ENCODE measurements at regions not wholly inside any gene's neighbourhood (a gene's known extent, or its start where the extent isn't known, plus 50 kb on each side); places are given as distances from the start of the nearest gene placed in this dataset.

DNA sequence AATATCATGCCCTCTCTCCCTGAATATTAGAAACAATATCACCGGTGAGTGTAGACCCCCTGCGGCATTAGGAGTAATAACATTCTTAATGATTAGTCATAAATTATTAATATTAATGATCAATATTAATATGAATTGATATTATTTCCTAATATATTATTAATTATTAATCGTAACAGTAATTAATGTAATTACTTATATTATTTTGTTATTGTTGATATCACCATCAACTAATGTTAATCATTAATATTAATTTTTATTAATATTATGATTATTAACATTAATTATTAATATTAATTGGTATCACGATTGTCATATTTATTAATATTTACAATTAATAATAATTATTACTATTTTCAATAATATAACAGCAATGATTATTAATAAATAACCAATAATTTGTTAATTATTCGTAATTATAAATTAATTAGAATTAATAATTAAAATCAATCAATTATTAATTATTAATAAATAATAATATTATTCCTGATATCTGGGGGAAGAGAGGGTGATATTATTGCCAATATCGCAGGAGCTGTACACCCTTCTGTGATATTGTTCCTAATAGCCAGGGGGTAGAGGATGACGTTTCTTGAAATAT lies 528.8 kb upstream of the PCDH20 start:
- H3K79me2 ChIP-seq (ENCODE audit: control insufficient read depth, low read length) = no peaks in the 10 kb centered on the region
- no peaks in the 10 kb centered on the region for H3K36me3 ChIP-seq (ENCODE audit: control insufficient read depth, low read length)
- H3K27ac ChIP-seq (ENCODE audit: low read depth, low read length) = no peak overlapping the region
- no peaks in the 10 kb centered on the region; the same call in 1 of the 2 replicates for H3K9me2 ChIP-seq (replicated peaks; ENCODE audit: control insufficient read depth, low read length)
- no peak overlapping the region for H3K4me2 ChIP-seq (ENCODE audit: low read length)
- H3K27me3 ChIP-seq (ENCODE audit: control insufficient read depth, low read length) = no peaks in the 10 kb centered on the region
- TF ChIP-seq EZH2phosphoT487 (IDR thresholded peaks at IDR 0.05; ENCODE audit: borderline replicate concordance, low read length) = no peak
- TF ChIP-seq, protein P1, sequence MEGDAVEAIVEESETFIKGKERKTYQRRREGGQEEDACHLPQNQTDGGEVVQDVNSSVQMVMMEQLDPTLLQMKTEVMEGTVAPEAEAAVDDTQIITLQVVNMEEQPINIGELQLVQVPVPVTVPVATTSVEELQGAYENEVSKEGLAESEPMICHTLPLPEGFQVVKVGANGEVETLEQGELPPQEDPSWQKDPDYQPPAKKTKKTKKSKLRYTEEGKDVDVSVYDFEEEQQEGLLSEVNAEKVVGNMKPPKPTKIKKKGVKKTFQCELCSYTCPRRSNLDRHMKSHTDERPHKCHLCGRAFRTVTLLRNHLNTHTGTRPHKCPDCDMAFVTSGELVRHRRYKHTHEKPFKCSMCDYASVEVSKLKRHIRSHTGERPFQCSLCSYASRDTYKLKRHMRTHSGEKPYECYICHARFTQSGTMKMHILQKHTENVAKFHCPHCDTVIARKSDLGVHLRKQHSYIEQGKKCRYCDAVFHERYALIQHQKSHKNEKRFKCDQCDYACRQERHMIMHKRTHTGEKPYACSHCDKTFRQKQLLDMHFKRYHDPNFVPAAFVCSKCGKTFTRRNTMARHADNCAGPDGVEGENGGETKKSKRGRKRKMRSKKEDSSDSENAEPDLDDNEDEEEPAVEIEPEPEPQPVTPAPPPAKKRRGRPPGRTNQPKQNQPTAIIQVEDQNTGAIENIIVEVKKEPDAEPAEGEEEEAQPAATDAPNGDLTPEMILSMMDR (IDR thresholded peaks at IDR 0.05; ENCODE audit: low read depth, low read length, poor library complexity, severe bottlenecking) = no peak
- no peak overlapping the region for H3K4me3 ChIP-seq (ENCODE audit: low read length)
- H3K4me1 ChIP-seq (ENCODE audit: control insufficient read depth, low read length) = no peaks in the 10 kb centered on the region
- no peaks in the 10 kb centered on the region for H4K20me1 ChIP-seq (ENCODE audit: control insufficient read depth, insufficient read depth, low read depth, low read length)
- H3F3A ChIP-seq (ENCODE audit: control insufficient read depth, insufficient read depth) = no peaks in the 10 kb centered on the region
- no peaks in the 10 kb centered on the region for H3K9me3 ChIP-seq (ENCODE audit: control insufficient read depth, insufficient read depth, low read length)

DNA sequence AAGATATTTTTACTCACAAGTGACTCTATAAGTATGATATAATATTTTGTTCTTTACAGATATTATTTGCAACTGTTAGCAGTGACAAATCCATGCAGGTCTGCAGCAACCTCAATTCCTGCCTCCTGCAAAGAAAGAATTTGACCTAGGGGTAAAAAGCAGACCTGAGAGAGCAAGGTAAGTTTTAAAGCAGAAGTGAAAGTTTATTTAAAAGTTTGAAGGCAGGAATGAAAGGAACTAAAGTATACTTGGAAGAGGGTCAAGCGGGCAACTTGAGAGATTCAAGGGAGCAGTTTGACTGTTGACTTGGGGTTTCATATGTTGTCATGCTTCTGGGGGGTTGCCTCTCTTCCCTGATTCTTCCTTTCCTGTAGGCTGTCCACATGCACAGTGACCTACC lies 520.1 kb upstream of the PCDH20 start:
- TF ChIP-seq EZH2phosphoT487 (IDR thresholded peaks at IDR 0.05; ENCODE audit: borderline replicate concordance, low read length) = no peak
- Histone ChIP-seq H3K79me2 (ENCODE audit: control insufficient read depth, low read length) (no peaks in the 10 kb centered on the region), H3K9me2 (replicated peaks; ENCODE audit: control insufficient read depth, low read length) (no peaks in the 10 kb centered on the region), H3K4me1 (ENCODE audit: control insufficient read depth, low read length) (no peaks in the 10 kb centered on the region), H4K20me1 (ENCODE audit: control insufficient read depth, insufficient read depth, low read depth, low read length) (no peaks in the 10 kb centered on the region), H3K27ac (ENCODE audit: low read depth, low read length) (no peak overlapping the region), H3K9me3 (ENCODE audit: control insufficient read depth, insufficient read depth, low read length) (no peaks in the 10 kb centered on the region), H3K4me3 (ENCODE audit: low read length) (no peak overlapping the region), H3F3A (ENCODE audit: control insufficient read depth, insufficient read depth) (no peaks in the 10 kb centered on the region), H3K36me3 (ENCODE audit: control insufficient read depth, low read length) (no peaks in the 10 kb centered on the region), H3K27me3 (ENCODE audit: control insufficient read depth, low read length) (no peaks in the 10 kb centered on the region), H3K4me2 (ENCODE audit: low read length) (no peak overlapping the region)

DNA sequence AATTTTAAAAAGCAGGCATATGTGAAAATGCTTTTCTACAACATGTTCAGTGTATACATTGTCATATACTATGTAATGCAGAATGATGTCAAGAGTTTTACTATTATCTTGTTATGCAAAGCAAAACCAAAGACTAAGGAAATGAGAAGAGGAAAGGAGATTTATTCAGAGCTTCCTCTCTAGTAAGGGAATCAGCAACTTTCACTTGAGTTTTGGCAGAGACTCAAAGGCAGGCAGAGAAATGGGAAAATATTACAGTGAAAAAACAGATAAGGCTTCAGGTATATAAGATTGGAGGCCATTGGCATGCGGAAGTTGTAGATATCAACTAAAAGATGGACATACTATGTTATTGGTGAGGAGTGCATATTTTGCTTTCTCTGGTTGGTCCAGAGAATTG lies 512.0 kb upstream of the PCDH20 start:
- no peaks in the 10 kb centered on the region for H3K36me3 ChIP-seq (ENCODE audit: control insufficient read depth, low read length)
- H3K4me3 ChIP-seq (ENCODE audit: low read length) = no peak overlapping the region
- H4K20me1 ChIP-seq (ENCODE audit: control insufficient read depth, insufficient read depth, low read depth, low read length) = no peaks in the 10 kb centered on the region
- no peaks in the 10 kb centered on the region for H3K9me2 ChIP-seq (replicated peaks; ENCODE audit: control insufficient read depth, low read length)
- TF ChIP-seq, protein P1 (IDR thresholded peaks at IDR 0.05; ENCODE audit: low read depth, low read length, poor library complexity, severe bottlenecking) = no peak
- TF ChIP-seq EZH2phosphoT487 (IDR thresholded peaks at IDR 0.05; ENCODE audit: borderline replicate concordance, low read length) = no peak
- no peaks in the 10 kb centered on the region for H3F3A ChIP-seq (ENCODE audit: control insufficient read depth, insufficient read depth)
- no peaks in the 10 kb centered on the region for H3K79me2 ChIP-seq (ENCODE audit: control insufficient read depth, low read length)
- H3K4me2 ChIP-seq (ENCODE audit: low read length) = no peak overlapping the region
- no peaks in the 10 kb centered on the region for H3K9me3 ChIP-seq (ENCODE audit: control insufficient read depth, insufficient read depth, low read length)
- no peak overlapping the region for H3K27ac ChIP-seq (ENCODE audit: low read depth, low read length)
- no peaks in the 10 kb centered on the region for H3K4me1 ChIP-seq (ENCODE audit: control insufficient read depth, low read length)
- no peaks in the 10 kb centered on the region for H3K27me3 ChIP-seq (ENCODE audit: control insufficient read depth, low read length)

DNA sequence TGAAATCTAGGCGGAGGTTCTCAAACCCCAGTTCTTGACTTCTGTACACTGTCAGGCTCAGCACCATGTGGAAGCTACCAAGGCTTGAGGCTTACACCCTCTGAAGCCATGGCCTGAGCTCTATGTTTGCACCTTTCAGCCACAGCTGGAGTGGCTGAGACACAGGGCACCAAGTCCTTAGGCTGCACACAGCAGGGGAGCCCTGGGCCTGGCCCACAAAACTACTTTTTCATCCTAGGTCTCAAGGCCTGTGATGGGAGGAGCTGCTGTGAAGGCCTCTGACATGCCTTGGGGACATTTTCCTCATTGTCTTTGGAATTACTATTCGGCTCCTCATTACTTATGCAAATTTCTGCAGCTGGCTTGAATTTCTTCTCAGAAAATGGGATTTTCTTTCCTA lies 503.2 kb upstream of the PCDH20 start:
- Histone ChIP-seq H4K20me1 (ENCODE audit: control insufficient read depth, insufficient read depth, low read depth, low read length) (no peaks in the 10 kb centered on the region), H3K27me3 (ENCODE audit: control insufficient read depth, low read length) (no peaks in the 10 kb centered on the region), H3K27ac (ENCODE audit: low read depth, low read length) (no peak overlapping the region), H3K79me2 (ENCODE audit: control insufficient read depth, low read length) (no peaks in the 10 kb centered on the region), H3K4me1 (ENCODE audit: control insufficient read depth, low read length) (no peaks in the 10 kb centered on the region), H3K4me3 (ENCODE audit: low read length) (no peak overlapping the region), H3F3A (ENCODE audit: control insufficient read depth, insufficient read depth) (no peaks in the 10 kb centered on the region), H3K9me2 (replicated peaks; ENCODE audit: control insufficient read depth, low read length) (no peaks in the 10 kb centered on the region), H3K36me3 (ENCODE audit: control insufficient read depth, low read length) (no peaks in the 10 kb centered on the region), H3K9me3 (ENCODE audit: control insufficient read depth, insufficient read depth, low read length) (no peaks in the 10 kb centered on the region), H3K4me2 (ENCODE audit: low read length) (no peak overlapping the region)
- no peak for TF ChIP-seq EZH2phosphoT487 (IDR thresholded peaks at IDR 0.05; ENCODE audit: borderline replicate concordance, low read length)
- TF ChIP-seq, protein P1 (IDR thresholded peaks at IDR 0.05; ENCODE audit: low read depth, low read length, poor library complexity, severe bottlenecking) = no peak
